SU-DHL-6 (cell line): ENCODE measurements at regions not wholly inside any gene's neighbourhood (a gene's known extent, or its start where the extent isn't known, plus 50 kb on each side); places are given as distances from the start of the nearest gene placed in this dataset.

ENCODE experiments used
- H2AFZ ChIP-seq: fragments of 200-600 bp; sonication (generic); 2 replicates; pipeline ENCODE4 v1.6.1; 2014; ENCODE audit warnings: low read depth, mild to moderate bottlenecking, moderate library complexity, mixed read lengths, antibody characterized with exemption, low read length; ENCODE audit not compliant: severe bottlenecking
- H3F3A ChIP-seq: fragments of 200-600 bp; shearing (Covaris generic); 2 replicates; pipeline ENCODE4 v1.6.0; 2016; ENCODE audit warnings: antibody characterized with exemption, mild to moderate bottlenecking; ENCODE audit not compliant: insufficient read depth
- H3K27ac ChIP-seq: fragments of 200-600 bp; sonication (generic); 2 replicates; pipeline ENCODE4 v1.5.1; 2016; ENCODE audit warnings: low read depth, mild to moderate bottlenecking, low read length, moderate library complexity, mixed read lengths
- H3K27me3 ChIP-seq: fragments of 200-600 bp; sonication (generic), shearing (Covaris generic); 2 replicates; pipeline ENCODE4 v1.6.0; 2014; ENCODE audit warnings: mild to moderate bottlenecking, low read length
- H3K36me3 ChIP-seq: fragments of 200-600 bp; sonication (generic); 2 replicates; pipeline ENCODE4 v1.6.1; 2014; ENCODE audit warnings: mild to moderate bottlenecking, low read length, mixed read lengths
- H3K4me2 ChIP-seq: fragments of 300-600, 200-600 bp; shearing (Covaris generic), sonication (generic); 2 replicates; pipeline ENCODE4 v1.6.0; 2014; ENCODE audit warnings: low read length, low read depth, mild to moderate bottlenecking; ENCODE audit not compliant: poor library complexity, severe bottlenecking
- H3K4me3 ChIP-seq: fragments of 200-600 bp; sonication (generic); 2 replicates; pipeline ENCODE4 v1.5.1; 2014; ENCODE audit warnings: antibody characterized with exemption, low read length, mild to moderate bottlenecking, mixed read lengths; ENCODE audit not compliant: insufficient read depth, poor library complexity, severe bottlenecking
- H3K79me2 ChIP-seq: fragments of 200-600 bp; sonication (generic); 2 replicates; pipeline ENCODE4 v1.6.1; 2014; ENCODE audit warnings: mild to moderate bottlenecking, low read length, moderate library complexity; ENCODE audit not compliant: insufficient read depth
- H3K9ac ChIP-seq: fragments of 200-600 bp; sonication (generic); 2 replicates; pipeline ENCODE4 v1.7.0; 2014; ENCODE audit warnings: mild to moderate bottlenecking, low read length
- H3K9me2 ChIP-seq: fragments of 200-600 bp; sonication (generic); replicated peaks from 2 replicates; pipeline ENCODE4 v1.6.1; 2014; ENCODE audit warnings: low read length; ENCODE audit not compliant: insufficient read depth
- H3K9me3 ChIP-seq: fragments of 200-600 bp; sonication (generic); 2 replicates; pipeline ENCODE4 v1.6.1; 2014; ENCODE audit warnings: low read length, mixed read lengths; ENCODE audit not compliant: insufficient read depth
- H4K20me1 ChIP-seq: fragments of 200-600 bp; sonication (generic); 2 replicates; pipeline ENCODE4 v1.6.1; 2014; ENCODE audit warnings: low read depth, mild to moderate bottlenecking, antibody characterized with exemption, low read length, moderate library complexity, mixed read lengths
- CTCF ChIP-seq: fragments of 200-600 bp; sonication (generic); IDR thresholded peaks from one replicate; pipeline ENCODE4 v1.5.1; 2017; ENCODE audit warnings: antibody characterized with exemption, mild to moderate bottlenecking, low read length, moderate library complexity; ENCODE audit not compliant: insufficient read depth, poor library complexity, severe bottlenecking
- EZH2phosphoT487 ChIP-seq: fragments of 200-600 bp; sonication (generic), shearing (Covaris generic); conservative IDR thresholded peaks from 2 replicates; pipeline ENCODE4 v1.6.1; 2018; ENCODE audit warnings: mild to moderate bottlenecking, antibody characterized with exemption, low read length, moderate library complexity, mixed read lengths

DNA sequence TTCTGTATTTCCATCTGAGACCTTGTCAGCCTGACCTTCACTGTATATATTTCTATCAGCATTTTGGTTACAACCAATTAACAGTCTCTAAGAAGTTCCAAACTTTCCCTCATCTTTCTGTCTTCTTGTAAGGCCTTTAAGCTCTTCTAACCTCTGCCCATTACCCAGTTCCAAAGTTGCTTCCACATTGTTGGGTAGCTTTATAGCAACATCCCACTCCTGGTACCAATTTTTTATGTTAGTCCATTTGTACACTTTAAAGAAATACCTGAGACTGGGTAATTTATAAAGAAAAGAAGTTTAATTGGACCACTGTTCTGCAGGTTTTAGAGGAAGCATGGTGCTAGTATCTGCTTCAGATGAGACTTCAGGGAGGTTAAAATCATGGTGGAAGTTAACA lies 1979.7 kb upstream of the RAG2 start:
- no peaks in the 10 kb centered on the region for H4K20me1 ChIP-seq

GRCh38 chr11:38562562-38562961 lies 1964.5 kb upstream of the RAG2 start:
- TF ChIP-seq CTCF, result no peak
- no peak for TF ChIP-seq EZH2phosphoT487
- H4K20me1 ChIP-seq, result no peaks in the 10 kb centered on the region
- H3K9me3 ChIP-seq, result no peaks in the 10 kb centered on the region
- H3K4me3 ChIP-seq, result no peak overlapping the region
- no peaks in the 10 kb centered on the region for H3K9me2 ChIP-seq
- H3F3A ChIP-seq, result no peaks in the 10 kb centered on the region
- no peak overlapping the region for H2AFZ ChIP-seq
- no peak overlapping the region for H3K4me2 ChIP-seq
- no peak overlapping the region for H3K9ac ChIP-seq
- no peaks in the 10 kb centered on the region for H3K79me2 ChIP-seq
- H3K27ac ChIP-seq, result no peak overlapping the region
- H3K36me3 ChIP-seq, result no peaks in the 10 kb centered on the region
- no peaks in the 10 kb centered on the region for H3K27me3 ChIP-seq

More for the DNA sequence above, 1979.7 kb upstream of the RAG2 start:
- no peak for TF ChIP-seq EZH2phosphoT487
- TF ChIP-seq CTCF, result no peak
- Histone ChIP-seq H3K79me2 (no peaks in the 10 kb centered on the region), H3K9me2 (no peaks in the 10 kb centered on the region), H3K27me3 (no peaks in the 10 kb centered on the region), H3K4me2 (no peak overlapping the region), H3K27ac (no peak overlapping the region), H3K9ac (no peak overlapping the region), H2AFZ (no peak overlapping the region), H3K9me3 (no peaks in the 10 kb centered on the region), H3K36me3 (no peaks in the 10 kb centered on the region), H3F3A (no peaks in the 10 kb centered on the region), H3K4me3 (no peak overlapping the region)

- H3K4me3 ChIP-seq, result no peak overlapping the region
- H3F3A ChIP-seq, result no peaks in the 10 kb centered on the region
- H4K20me1 ChIP-seq, result no peaks in the 10 kb centered on the region
- H3K79me2 ChIP-seq, result no peaks in the 10 kb centered on the region
- no peaks in the 10 kb centered on the region for H3K36me3 ChIP-seq
- no peaks in the 10 kb centered on the region for H3K9me3 ChIP-seq
- TF ChIP-seq EZH2phosphoT487, result no peak
- no peak for TF ChIP-seq CTCF
- no peak overlapping the region for H3K27ac ChIP-seq
- H3K27me3 ChIP-seq, result no peaks in the 10 kb centered on the region
- no peaks in the 10 kb centered on the region for H3K9me2 ChIP-seq
- H3K4me2 ChIP-seq, result no peak overlapping the region
- H2AFZ ChIP-seq, result no peak overlapping the region
- no peak overlapping the region for H3K9ac ChIP-seq
These were observed 1955.1 kb upstream of the RAG2 start for GRCh38 chr11:38553148-38553547.
